Right ventricle myocardium inferior (tissue), 1 donor: ENCODE measurements at regions not wholly inside any gene's neighbourhood (a gene's known extent, or its start where the extent isn't known, plus 50 kb on each side); places are given as distances from the start of the nearest gene placed in this dataset.

Experiments used
- ATAC-seq: fragments of 200-7000 bp; cut with Tn5 transposase; one replicate; pipeline ENCODE4 v1.9.1; 2020; ENCODE audit warnings: mild to moderate bottlenecking, moderate library complexity
- DNase-seq: peaks from one replicate; pipeline ENCODE4 v3.0.0; 2021; ENCODE audit errors: missing footprints
- intact Hi-C: fragments of 100-400 bp; cut with DNase I; formaldehyde crosslinking; loops from one replicate; pipeline ENCODE4 v1.11.0; 2022
- donor health status: DM: no; HTN: yes; CAD: no; lungs with severe emphysema.

DNA sequence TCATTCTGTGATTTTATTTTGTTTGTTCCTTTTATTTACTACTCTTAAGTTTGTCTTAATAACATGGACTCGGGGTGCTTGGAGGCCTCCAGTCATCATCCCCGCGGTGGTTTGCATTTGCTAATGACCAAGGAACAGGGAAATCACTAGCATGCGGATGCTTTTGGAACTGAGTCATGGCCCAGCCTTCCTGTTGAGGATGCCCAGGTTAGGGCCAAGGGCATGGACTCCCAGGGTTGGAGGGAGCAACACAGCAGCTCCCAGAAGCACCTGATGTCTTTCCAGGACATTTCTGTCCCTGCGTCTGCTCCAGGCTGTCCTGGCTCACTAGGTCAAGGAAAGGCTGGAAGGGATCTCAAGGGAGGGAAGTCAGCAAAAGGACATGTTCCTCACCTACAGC lies 423.7 kb upstream of the TSHZ3 start:
- intact Hi-C loops: no loop called here
- ATAC-seq (no peak), DNase-seq (no peak)

DNA sequence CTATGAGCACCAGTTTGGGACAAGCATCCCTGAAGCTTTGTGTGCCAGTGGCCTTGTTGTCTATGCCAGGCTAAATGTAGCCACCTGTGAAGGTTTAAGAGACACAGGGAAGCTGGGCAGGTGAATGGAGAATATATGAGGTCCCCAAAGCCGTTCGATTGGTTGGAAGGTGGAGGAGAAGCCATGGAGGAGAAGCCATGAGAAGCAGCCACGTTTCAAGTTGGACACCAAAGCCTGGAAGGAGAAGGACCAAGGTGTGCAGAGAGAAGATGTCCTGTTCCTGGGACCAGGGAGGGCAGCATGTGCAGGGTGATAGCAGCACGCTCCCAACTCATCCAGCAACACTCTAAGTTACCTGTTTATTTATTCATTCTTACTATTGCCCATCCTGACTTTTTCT lies 432.3 kb upstream of the TSHZ3 start:
- no peak for DNase-seq
- intact Hi-C loops: no loop called here
- ATAC-seq: no peak

DNA sequence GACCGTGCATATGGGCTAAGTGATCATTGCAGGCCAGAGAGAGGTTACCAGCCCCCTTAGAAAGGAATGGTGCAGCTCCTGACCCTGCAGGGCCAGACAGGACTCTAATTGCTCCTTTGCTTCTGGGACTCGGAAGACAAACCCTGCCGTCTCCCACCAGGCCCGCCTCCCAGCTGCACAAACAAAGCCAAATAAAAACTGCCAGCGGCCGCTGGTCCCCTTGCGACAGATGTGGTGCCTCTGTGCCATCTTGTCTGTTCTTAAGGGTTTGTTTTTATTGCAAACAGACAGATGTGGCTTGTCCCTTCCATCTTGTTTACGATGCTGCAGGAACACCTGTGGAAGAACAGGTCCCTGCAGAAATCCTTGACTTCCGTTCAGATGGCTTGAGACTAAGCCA lies 434.4 kb upstream of the TSHZ3 start:
- ATAC-seq (no peak), DNase-seq (no peak)
- intact Hi-C loops: no loop called here

DNA sequence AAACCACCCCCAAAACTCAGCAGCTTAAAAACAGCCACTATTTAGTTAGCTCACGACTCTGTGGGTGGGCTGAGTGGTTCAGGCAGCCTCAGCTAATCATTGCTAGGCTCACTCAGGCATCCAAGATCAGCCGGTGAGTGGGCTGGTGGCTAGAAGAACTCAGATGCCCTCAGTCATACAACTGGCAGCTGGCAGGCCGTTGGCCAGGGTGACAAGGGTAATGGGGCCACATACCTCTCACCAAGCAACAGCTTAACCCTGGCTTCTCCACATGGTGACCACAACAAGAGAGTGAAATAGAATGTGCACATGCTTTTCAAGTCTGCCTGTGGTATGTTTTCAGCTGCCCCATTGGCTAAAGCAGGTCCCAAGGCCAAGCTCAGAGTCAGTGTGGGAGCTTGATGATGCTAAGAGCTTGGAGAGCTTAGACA lies 435.4 kb upstream of the TSHZ3 start:
- ATAC-seq: no peak
- DNase-seq: no peak
- intact Hi-C loops: no loop called here

DNA sequence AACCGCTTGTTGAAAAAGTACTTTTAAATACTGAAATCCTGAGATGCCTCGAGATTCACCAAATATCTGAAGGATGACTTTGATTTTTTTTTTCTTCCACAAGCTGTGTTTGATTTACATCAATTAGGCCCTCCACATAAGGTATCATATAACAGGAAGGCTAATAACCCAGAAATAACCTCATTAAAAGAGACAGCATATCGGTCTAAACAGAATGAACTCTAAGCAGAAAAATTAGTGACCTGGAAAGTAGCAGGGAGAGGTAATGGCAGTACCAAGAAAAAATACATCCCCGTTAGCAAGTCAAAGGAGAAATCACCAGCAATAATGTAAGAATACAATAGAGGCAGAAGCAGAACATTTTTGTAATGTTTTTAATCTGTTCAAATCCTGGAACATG lies 452.4 kb upstream of the TSHZ3 start:
- ATAC-seq: no peak

DNA sequence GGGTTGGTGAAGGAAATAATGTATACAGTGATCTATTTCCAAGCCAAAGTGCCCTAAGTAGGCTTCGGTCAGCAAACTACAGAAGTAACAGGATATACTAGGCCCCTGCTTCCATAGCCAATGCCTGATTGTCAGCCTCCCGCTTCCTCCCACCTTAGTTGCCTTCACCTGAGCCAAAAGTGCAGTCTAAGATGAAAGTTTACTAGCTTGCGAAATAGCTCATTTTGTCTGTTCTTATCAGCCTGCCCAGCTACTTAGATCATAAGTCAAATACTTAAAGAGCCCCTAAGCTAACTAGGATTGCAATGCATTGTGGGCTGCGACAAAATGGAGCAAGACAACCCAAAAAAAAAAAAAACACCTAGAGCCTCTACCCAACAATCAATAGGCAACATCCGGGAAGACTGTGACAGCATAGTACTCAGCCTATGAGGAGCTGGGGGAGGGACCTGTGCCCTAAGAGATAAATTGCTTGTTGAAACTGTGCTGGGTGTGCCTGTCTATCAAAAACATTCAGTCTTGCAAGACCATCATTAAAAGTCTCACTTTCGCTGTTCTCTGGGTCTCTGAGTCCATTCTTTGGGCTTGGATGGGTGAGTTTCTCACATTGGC lies 454.7 kb upstream of the TSHZ3 start:
- ATAC-seq: no peak
- intact Hi-C loops: no loop called here

More for the DNA sequence above, 452.4 kb upstream of the TSHZ3 start:
- intact Hi-C loops: no loop called here
- no peak for DNase-seq

DNA sequence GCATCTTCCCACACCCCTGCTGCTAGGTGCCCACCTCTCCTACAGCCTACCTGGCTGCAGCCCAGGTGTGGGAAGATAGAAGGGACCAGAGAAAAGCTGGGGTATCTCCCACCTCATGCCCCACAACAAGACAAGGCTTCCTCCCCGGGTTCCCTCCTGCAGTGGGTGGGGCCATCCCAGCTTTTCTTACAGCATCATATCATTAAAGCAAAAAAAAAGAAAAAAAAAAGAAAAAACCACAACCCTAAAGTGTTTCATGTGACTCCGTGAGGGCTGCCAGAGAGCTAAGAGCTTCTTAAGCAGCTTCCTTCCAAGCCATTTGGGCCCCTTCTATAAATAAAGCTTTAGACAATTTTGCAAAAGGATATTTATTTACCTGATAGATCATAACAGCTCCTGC lies 455.4 kb upstream of the TSHZ3 start:
- intact Hi-C loops: no loop called here
- ATAC-seq (no peak), DNase-seq (no peak)

More for the DNA sequence above, 454.7 kb upstream of the TSHZ3 start:
- no peak for DNase-seq

DNA sequence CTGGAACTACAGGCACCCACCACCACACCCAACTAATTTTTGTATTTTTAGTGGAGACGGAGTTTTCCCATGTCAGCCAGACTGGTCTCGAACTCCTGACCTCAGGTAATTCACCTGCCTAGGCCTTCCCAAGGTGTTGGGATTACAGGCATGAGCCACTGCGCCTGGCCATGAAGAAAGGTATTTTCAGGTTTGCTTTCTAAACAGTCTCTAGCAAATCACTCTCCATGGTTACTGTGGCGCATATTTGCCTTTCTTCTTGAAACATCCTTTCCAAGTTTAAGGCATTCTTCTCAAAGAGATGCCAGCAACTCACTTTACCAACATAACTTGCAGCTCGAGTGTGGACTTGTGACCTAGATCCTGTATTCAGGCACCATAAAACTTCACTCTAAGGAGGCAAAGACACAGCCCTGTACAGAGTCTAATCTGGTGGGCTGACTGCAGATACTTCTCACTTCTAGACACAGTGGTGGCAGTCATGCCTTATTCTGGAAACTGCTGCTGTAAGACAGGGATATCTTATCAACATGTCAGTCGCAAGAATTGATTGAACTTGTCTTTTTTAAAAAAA lies 461.4 kb upstream of the TSHZ3 start:
- no peak for ATAC-seq
- intact Hi-C loops: no loop called here
- DNase-seq: no peak

DNA sequence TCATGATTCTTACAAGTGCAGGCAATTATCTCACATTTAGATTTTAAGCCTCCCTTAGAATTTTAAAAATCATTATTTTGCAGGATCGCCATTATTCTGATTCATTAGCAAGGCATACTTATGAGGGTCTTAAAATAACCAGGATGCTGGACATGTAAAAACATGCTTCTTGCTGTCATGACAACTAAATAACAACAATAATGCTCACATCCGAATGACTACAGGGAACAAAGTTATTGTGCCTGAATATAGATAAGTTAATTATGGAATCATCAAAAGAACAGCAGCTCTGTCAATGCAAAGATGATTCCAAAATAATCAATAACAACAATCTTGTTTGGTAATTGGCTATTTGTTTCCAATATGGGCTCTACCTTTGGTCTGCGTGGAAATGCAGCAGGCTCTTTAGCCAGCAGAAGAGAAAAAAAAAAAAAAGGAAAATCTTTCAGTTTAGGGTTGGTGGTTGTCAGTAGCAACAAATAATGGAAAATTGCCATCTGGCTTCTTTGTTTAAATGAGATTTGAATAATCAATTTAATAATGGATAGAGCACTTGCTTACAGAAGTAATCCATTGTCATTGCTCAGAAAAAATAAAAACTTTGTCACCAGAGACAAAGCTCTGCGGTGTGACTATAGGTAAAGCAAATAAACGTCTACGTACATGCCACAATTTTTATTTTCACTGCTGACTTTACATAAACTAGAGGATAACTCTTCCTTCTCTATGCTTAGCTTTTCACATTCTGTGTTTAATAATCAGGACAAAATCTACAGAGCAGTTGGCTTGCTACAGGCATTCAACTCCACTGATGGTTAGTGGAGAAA lies 468.9 kb upstream of the TSHZ3 start:
- ATAC-seq: no peak
- DNase-seq: no peak
- intact Hi-C loops: no loop called here

DNA sequence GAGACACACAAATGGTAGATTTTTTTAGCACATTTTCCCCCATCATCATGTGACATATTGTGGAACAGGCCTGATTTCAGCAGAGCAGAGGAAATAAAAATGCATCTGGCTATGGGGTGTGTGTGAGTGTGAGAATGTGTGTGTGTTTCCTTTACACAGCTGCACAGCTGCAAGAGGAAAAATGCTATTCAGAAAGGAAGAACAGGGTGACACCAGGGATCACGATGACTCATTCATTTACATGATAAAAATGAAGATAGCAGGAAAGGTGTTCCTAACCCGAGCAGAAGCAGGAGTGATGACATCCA lies 469.5 kb upstream of the TSHZ3 start:
- intact Hi-C loops: no loop called here
- ATAC-seq: no peak

DNA sequence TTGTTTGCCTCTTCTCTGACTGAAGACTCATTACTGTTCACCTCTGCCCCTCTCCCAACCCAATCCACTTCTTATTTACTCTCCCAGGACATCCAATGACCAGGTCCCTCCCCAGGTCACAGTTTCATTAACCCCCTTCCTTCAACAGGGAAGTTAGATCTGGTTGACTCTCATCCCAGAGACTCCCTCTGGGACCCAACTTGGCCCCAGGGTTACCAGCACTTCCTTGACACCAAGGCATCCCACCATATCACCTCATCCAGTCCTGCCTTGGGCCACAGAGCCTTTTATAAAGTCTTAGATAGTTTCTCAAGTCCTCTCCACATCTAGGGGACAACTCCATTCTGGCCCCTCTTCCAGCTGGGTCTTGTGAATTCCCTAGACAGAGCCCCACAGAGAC lies 470.6 kb upstream of the TSHZ3 start:
- intact Hi-C loops: no loop called here
- DNase-seq (no peak), ATAC-seq (no peak)

More for the DNA sequence above, 469.5 kb upstream of the TSHZ3 start:
- no peak for DNase-seq

DNA sequence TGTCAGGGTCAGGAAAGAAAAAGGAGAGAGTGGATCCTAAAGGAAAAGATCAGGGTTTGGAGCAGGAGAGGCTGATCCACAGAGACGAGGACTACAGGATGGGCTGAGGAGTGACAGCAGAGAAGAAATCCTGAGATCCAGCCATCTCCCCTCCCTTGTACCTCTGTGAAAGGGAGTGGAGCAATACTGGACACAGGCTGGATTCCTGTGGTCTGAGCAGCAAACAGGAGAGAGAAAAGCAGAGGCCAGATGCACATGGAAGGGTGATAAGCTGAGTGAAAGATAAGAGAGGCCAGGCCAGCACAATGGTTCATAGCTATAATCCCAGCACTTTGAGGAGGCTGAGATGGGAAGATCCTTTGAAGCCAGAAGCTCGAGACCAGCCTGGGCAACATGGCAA lies 472.1 kb upstream of the TSHZ3 start:
- DNase-seq (no peak), ATAC-seq (no peak)
- intact Hi-C loops: no loop called here

DNA sequence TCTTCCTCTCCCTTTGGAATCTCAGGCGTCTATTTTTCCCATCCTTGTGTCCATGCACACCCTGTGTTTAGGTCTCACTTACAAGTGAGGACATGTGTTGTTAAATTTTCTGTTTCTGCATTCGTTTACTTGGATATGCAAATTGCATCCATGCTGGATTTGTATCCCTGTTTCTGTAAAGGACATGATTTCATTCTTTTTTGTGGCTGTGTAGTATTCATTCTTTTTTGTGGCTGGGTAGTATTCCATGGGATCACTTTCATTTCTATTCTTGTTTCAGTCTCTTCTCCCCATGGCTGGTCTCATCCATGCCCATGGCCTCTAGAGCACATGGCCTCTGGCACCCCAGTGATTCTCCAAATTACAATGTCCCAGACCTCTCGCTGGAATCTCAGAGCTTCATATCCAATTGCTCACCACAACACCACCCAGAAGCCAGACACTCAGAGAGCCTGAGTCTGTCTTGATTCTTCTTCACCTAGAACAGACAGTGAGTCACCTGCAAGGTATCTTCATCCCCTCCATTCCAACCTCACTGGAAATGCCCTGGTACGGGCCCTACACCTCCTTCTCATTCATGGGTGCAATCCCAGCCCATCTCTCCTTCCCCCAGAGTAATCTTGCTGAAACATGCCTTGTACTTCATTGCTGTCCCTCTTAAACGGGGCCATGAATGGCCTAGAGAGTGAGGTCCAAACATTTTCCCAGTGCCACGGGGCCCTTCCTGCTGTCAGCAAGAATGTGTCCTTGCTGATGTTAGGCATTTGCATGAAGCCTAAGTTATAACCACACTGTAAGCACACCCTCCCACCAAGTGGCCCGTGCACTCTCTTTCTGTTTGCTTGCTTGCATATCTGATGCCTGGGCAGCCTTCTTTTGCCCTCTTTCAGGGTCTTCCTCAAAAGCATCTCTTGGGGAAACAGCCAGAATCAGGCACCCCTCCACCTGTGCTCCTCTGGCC lies 476.2 kb upstream of the TSHZ3 start:
- intact Hi-C loops: no loop called here
- ATAC-seq (no peak), DNase-seq (no peak)

DNA sequence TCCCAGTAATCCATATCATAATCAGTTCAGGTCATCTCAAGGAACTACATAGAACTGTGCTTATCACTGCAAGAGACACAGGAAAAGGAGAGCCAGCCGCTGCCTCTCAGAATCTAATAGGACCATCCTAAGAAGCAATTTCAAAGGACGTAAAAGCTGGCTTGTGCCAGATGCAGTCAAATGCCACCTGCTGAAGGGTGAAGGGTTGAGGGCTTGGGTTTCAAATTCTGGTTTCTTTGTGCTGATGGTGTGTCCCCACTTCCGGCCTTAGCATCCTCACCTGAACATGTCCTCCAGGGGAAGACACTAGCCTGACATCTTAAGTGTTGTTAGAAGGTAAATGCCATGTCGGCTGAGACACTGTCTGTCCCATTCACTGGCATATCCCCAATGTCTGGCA lies 477.1 kb upstream of the TSHZ3 start:
- no peak for ATAC-seq
- intact Hi-C loops: no loop called here
- DNase-seq: no peak

DNA sequence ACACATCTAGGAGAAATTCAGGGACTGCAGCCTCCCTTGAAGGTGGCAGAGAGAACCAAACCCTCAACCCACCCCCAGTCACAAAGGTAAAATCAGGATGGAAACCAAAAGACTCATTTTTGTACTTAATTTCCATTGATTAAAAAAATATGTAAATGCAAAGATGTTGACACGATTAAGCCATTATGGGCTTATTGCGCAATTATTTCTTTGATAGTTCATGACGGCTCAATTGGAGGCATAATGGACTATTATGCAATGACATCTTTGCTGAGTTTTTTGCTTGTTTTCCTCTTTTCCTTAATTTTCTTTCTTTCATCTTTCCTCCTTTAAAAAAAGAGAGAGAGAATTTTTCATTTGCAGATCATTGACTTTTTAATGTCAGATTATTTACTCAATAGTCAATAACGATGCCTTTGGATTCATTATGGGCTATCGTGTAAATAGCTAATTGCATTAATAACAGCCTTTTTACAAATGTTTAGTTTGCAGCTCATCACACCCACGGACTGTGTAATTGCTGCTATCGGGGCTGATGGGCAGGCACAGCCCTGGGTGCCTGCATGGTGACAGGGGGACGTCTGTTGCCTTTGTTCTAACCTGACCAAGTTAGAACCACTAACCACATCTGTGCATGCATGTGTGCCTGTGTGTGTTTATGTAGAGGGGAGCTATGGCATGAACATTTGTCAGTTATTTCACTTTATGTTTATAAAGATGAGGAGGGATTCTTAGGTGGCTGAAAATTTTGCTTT lies 482.4 kb upstream of the TSHZ3 start:
- ATAC-seq: no peak
- intact Hi-C loops: no loop called here
- DNase-seq: no peak

DNA sequence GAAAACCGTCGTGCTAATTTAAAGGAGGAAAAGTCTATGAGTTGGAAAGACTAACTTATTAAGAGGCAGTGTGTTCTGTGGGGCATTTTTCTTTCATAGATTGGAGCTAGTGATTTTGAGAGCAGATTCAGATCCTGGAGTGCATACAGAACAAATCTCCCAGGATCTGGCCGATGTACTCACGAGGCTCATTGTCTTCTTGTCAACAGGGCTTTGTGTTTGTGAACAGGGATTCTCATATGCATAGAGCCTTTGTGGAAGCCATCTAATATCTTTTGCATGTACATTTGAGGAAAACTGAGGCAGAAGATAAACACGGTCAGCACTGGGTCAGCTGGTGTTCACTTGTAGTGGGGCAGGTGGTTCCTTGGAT lies 482.9 kb upstream of the TSHZ3 start:
- ATAC-seq: no peak
- intact Hi-C loops: no loop called here

DNA sequence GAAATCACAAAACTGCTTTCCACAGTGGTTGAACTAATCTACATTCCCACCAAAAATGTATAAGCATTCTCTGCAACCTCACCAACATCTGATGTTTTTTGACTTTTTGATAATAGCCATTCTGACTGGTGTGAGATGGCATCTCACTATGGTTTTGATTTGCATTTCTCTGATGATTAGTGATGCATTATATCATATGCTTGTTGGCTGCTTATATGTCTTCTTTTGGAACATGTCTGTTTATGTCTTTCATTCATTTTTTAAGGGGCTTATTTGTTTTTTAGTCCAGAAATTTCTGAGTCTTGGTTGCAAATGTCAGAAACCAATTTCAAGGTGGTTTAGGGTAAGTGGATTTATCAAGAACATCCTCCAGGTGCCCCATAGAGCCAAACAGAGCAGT lies 484.8 kb upstream of the TSHZ3 start:
- intact Hi-C loops: no loop called here
- ATAC-seq (no peak), DNase-seq (no peak)

More for the DNA sequence above, 482.9 kb upstream of the TSHZ3 start:
- DNase-seq: no peak

DNA sequence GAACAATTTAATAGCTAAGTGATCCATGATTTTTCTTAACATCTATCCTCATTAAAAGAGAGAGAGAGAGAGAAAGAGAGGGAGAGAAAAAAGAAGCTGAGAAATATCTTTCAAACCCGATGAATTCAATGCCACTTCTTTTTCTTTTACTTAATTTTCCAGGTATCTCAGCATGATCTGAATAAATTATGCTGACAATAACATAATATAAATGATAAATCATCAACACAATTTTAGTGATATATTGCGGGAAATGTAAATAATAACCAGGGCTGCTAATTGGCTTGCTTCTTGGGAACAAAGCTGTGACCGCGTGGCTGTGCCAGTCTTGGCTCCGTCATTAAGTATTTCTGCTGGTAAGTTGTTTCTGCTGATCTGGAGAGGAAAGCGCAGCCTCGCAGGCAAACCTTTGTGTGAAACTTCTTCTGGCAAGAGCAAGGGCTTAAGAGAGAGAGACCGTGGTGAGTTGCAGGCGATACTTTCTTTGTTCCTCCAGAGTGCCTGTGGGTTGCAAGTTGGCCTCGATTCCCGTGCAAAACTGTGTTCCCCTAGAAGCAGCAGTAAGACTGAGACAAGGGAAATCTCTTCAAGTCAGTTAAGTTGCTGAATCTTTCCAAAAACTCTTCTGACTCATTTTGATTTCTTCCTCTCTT lies 489.1 kb upstream of the TSHZ3 start:
- no peak for ATAC-seq
- intact Hi-C loops: no loop called here
- DNase-seq: no peak
